GM23248 (cell line): ENCODE measurements at regions not wholly inside any gene's neighbourhood (a gene's known extent, or its start where the extent isn't known, plus 50 kb on each side); places are given as distances from the start of the nearest gene placed in this dataset.

Experiments
- DNase-seq: peaks from one replicate; pipeline ENCODE4 v3.0.0-alpha.2; 2015
- H2AFZ ChIP-seq: fragments of 200-600 bp; sonication (generic); 2 replicates; pipeline ENCODE4 v1.6.1; 2016; ENCODE audit warnings: antibody characterized with exemption
- H3F3A ChIP-seq: fragments of 200-600 bp; sonication (generic); 2 replicates; pipeline ENCODE4 v1.6.1; 2016; ENCODE audit warnings: mild to moderate bottlenecking, antibody characterized with exemption, mixed run types; ENCODE audit not compliant: insufficient read depth
- H3K27ac ChIP-seq: fragments of 200-600 bp; sonication (generic); 2 replicates; pipeline ENCODE4 v1.5.1; 2016; ENCODE audit warnings: mild to moderate bottlenecking
- H3K27me3 ChIP-seq: fragments of 200-600 bp; sonication (generic); replicated peaks from 2 replicates; pipeline ENCODE4 v1.6.1; 2016; ENCODE audit warnings: mild to moderate bottlenecking; ENCODE audit not compliant: insufficient read depth
- H3K36me3 ChIP-seq: fragments of 200-600 bp; sonication (generic); 2 replicates; pipeline ENCODE4 v1.6.1; 2016; ENCODE audit warnings: low read depth, mild to moderate bottlenecking
- H3K4me1 ChIP-seq: fragments of 200-600 bp; sonication (generic); 2 replicates; pipeline ENCODE4 v1.6.1; 2016; ENCODE audit warnings: mild to moderate bottlenecking; ENCODE audit not compliant: insufficient read depth
- H3K4me2 ChIP-seq: fragments of 200-600 bp; sonication (generic); one replicate; pipeline ENCODE4 v1.6.1; 2016; ENCODE audit warnings: mild to moderate bottlenecking; ENCODE audit not compliant: unreplicated experiment
- H3K4me3 ChIP-seq: fragments of 200-600 bp; sonication (generic); 2 replicates; pipeline ENCODE4 v1.5.1; 2016; ENCODE audit warnings: mild to moderate bottlenecking
- H3K79me2 ChIP-seq: fragments of 200-600 bp; sonication (generic); 2 replicates; pipeline ENCODE4 v1.6.1; 2016; ENCODE audit warnings: mild to moderate bottlenecking; ENCODE audit not compliant: insufficient read depth
- H3K9ac ChIP-seq: fragments of 200-600 bp; sonication (generic); 2 replicates; pipeline ENCODE4 v1.6.1; 2016; ENCODE audit warnings: mild to moderate bottlenecking
- H3K9me2 ChIP-seq: fragments of 200-600 bp; sonication (generic); 2 replicates; pipeline ENCODE4 v1.6.1; 2016; ENCODE audit warnings: mixed run types, mild to moderate bottlenecking, moderate library complexity; ENCODE audit not compliant: insufficient read depth
- H3K9me3 ChIP-seq: fragments of 200-600 bp; sonication (generic); one replicate; pipeline ENCODE4 v1.6.1; 2017; ENCODE audit warnings: low read depth
- H4K20me1 ChIP-seq: fragments of 200-600 bp; sonication (generic); 2 replicates; pipeline ENCODE4 v1.6.0; 2016; ENCODE audit not compliant: insufficient read depth
- EZH2 ChIP-seq: fragments of 200-600 bp; sonication (generic); IDR thresholded peaks from 2 replicates; pipeline ENCODE4 v1.6.1; 2018; ENCODE audit warnings: antibody characterized with exemption, mild to moderate bottlenecking; ENCODE audit not compliant: insufficient read depth, poor library complexity, severe bottlenecking
- EZH2phosphoT487 ChIP-seq: fragments of 200-600 bp; sonication (generic); IDR thresholded peaks from 2 replicates; pipeline ENCODE4 v1.6.1; 2018; ENCODE audit warnings: antibody characterized with exemption, moderate library complexity, mild to moderate bottlenecking, low read depth; ENCODE audit not compliant: insufficient read depth
- WGBS, 2 experiments: methylation state at CpG; one replicate each; pipeline ENCODE4 v1.1.6; 2015 to 2017; ENCODE audit warnings: low lambda C conversion rate in 2 of 2, low coverage in 1 of 2; ENCODE audit errors: missing lambda C conversion rate in 2 of 2; 5-methylcytosine and 5-hydroxymethylcytosine counted together
- in situ Hi-C: fragments of 300-500 bp; cut with MboI; formaldehyde crosslinking; loops from 2 replicates; pipeline ENCODE4 v1.15.0; 2020

- H3K27ac ChIP-seq = no peak overlapping the region
- 35 to 59% methylated on average over 1 of the region's 1 CpG for WGBS, 2 experiments
- H4K20me1 ChIP-seq = no peaks in the 10 kb centered on the region
- H3F3A ChIP-seq = no peaks in the 10 kb centered on the region
- no peak overlapping the region for H3K4me2 ChIP-seq
- no peaks in the 10 kb centered on the region for H3K27me3 ChIP-seq
- no peaks in the 10 kb centered on the region for H3K9me2 ChIP-seq
- DNase-seq = no peak
- H3K4me1 ChIP-seq = no peaks in the 10 kb centered on the region
- no peak overlapping the region for H2AFZ ChIP-seq
- in situ Hi-C loops = no loop called here
- H3K4me3 ChIP-seq = no peak overlapping the region
- H3K9ac ChIP-seq = no peak overlapping the region
- no peaks in the 10 kb centered on the region for H3K36me3 ChIP-seq
- H3K9me3 ChIP-seq = no peaks in the 10 kb centered on the region
- no peaks in the 10 kb centered on the region for H3K79me2 ChIP-seq
- no peak for TF ChIP-seq EZH2
- no peak for TF ChIP-seq EZH2phosphoT487
Observed at GRCh38 chr4:53755656-53756055, 164.4 kb upstream of the LNX1 start.

- in situ Hi-C loops = no loop called here
- H2AFZ ChIP-seq = no peak overlapping the region
- H3K9me2 ChIP-seq = no peaks in the 10 kb centered on the region
Observed at GRCh38 chr4:53752124-53752523, 160.8 kb upstream of the LNX1 start.

GRCh38 chr4:53748328-53748772, 157.1 kb upstream of the LNX1 start:
- 64 to 72% methylated on average over 2 of the region's 2 CpGs for WGBS, 2 experiments
- no peaks in the 10 kb centered on the region for H3K9me2 ChIP-seq
- DNase-seq = no peak
- no peaks in the 10 kb centered on the region for H3K27me3 ChIP-seq
- no peaks in the 10 kb centered on the region for H4K20me1 ChIP-seq
- in situ Hi-C loops = no loop called here
- no peak overlapping the region for H3K27ac ChIP-seq
- no peaks in the 10 kb centered on the region for H3K4me1 ChIP-seq
- H3K9ac ChIP-seq = no peak overlapping the region
- 0 out of 2 replicates have a peak, but pooled peaks cover 1% of the 10 kb centered on the region for H3F3A ChIP-seq
- H3K4me2 ChIP-seq = no peak overlapping the region
- H2AFZ ChIP-seq = no peak overlapping the region
- H3K4me3 ChIP-seq = no peak overlapping the region
- H3K36me3 ChIP-seq = no peaks in the 10 kb centered on the region
- no peaks in the 10 kb centered on the region for H3K79me2 ChIP-seq
- no peak for TF ChIP-seq EZH2
- TF ChIP-seq EZH2phosphoT487 = no peak
- no peaks in the 10 kb centered on the region for H3K9me3 ChIP-seq

More at GRCh38 chr4:53752124-53752523, 160.8 kb upstream of the LNX1 start:
- no peaks in the 10 kb centered on the region for H3K4me1 ChIP-seq
- no peaks in the 10 kb centered on the region for H3F3A ChIP-seq
- H3K27me3 ChIP-seq = no peaks in the 10 kb centered on the region
- 35 to 38% methylated on average over 2 of the region's 2 CpGs for WGBS, 2 experiments
- no peaks in the 10 kb centered on the region for H3K79me2 ChIP-seq
- H3K4me2 ChIP-seq = no peak overlapping the region
- H4K20me1 ChIP-seq = no peaks in the 10 kb centered on the region
- H3K27ac ChIP-seq = no peak overlapping the region
- H3K9me3 ChIP-seq = no peaks in the 10 kb centered on the region
- TF ChIP-seq EZH2 (no peak), EZH2phosphoT487 (no peak)
- H3K36me3 ChIP-seq = no peaks in the 10 kb centered on the region
- no peak overlapping the region for H3K4me3 ChIP-seq
- no peak overlapping the region for H3K9ac ChIP-seq
- DNase-seq = no peak

GRCh38 chr4:53747401-53747800, 156.1 kb upstream of the LNX1 start:
- no peak overlapping the region for H3K4me2 ChIP-seq
- in situ Hi-C loops = no loop called here
- H3K9ac ChIP-seq = no peak overlapping the region

More at GRCh38 chr4:53747401-53747800, 156.1 kb upstream of the LNX1 start:
- TF ChIP-seq EZH2phosphoT487 = no peak
- TF ChIP-seq EZH2 = no peak
- H3K9me2 ChIP-seq = no peaks in the 10 kb centered on the region
- no peaks in the 10 kb centered on the region for H3K79me2 ChIP-seq
- no peak overlapping the region for H3K27ac ChIP-seq
- H3F3A ChIP-seq = 0 out of 2 replicates have a peak, but pooled peaks cover 7% of the 10 kb centered on the region
- DNase-seq = no peak
- 85 to 88% methylated on average over 5 of the region's 5 CpGs for WGBS, 2 experiments
- H3K4me1 ChIP-seq = no peaks in the 10 kb centered on the region
- no peak overlapping the region for H3K4me3 ChIP-seq
- no peak overlapping the region for H2AFZ ChIP-seq
- H3K27me3 ChIP-seq = no peaks in the 10 kb centered on the region
- no peaks in the 10 kb centered on the region for H3K36me3 ChIP-seq
- no peaks in the 10 kb centered on the region for H4K20me1 ChIP-seq
- H3K9me3 ChIP-seq = no peaks in the 10 kb centered on the region
